Activated CD4-positive, CD25-positive, alpha-beta regulatory T cell treated with anti-CD3 and anti-CD28 coated beads, Interleukin-2, amount 50 U/mL, for 24 hours (primary cell): ENCODE measurements at regions not wholly inside any gene's neighbourhood (a gene's known extent, or its start where the extent isn't known, plus 50 kb on each side); places are given as distances from the start of the nearest gene placed in this dataset.
"Not testable (repeated sequence)": the region's sequence is repeated elsewhere in the genome, so short reads cannot be mapped to it uniquely, and the experiment has no call there.

Source experiments
- ATAC-seq, 2 donors: fragments of 150-1000 bp; cut with Tn5 transposase; one replicate each; pipeline ENCODE4 v1.10.0; 2021; ENCODE audit warnings: mild to moderate bottlenecking in 1 of 2, moderate library complexity in 1 of 2

DNA sequence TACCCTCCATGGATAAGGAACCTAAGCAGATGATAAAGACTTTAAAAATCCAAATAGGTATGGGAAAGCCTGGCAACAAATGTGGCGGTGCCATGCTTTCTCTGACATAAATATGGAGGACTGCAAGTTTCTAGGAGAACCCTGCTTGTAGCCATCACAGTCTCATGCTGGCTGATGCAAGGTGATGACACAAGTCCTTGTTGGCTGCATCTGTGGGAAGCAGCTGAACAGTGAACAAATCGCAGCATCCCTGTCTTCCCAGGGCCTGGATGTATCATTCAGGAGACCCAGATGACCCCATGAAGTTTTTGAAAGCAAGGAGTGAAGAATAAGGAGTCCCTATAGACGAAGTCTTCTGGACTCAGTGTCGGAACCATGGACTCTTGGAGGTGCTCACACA lies 234.4 kb upstream of the HS3ST1 start:
- ATAC-seq, result no peak

DNA sequence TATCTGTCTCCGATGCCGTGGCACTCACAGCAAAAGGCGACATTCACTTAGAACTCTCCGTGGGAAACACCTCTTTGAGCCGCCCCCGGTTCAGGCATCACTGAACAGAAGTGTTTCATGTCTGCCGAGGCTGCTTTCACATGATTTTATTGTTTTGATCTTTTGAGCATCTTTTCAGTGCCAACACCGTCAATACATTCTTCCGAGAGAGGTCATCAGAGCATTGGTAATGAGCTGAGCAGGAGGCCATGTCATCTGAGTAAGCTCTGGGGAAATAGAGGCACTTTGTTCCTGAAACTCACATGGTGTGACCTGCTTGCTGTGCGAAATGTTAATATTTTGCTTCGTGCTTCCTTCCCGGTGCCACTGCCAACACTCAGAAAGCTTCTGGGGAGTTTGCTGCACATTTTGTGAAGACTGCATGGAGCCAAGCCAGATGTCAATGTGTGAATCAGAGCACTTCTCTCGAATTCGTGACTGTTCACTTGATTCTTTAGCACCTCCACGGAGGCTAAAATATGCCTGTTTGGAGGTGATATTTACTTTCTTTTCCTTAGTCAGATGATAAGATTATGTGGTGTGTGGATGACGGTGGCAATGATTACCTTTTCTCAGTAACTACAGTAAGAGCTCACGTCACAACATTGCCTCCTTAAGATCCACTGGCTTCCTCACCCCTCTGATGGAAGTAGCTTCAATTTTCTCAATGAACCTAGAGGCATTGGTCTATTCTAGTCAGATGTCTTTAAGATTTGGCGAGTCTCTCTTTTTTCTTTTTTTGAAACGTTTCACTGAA lies 222.3 kb upstream of the HS3ST1 start:
- no peak for ATAC-seq

- ATAC-seq, result no peak
Observed at GRCh38 chr4:11647433-11647832, 218.7 kb upstream of the HS3ST1 start.

GRCh38 chr4:11643081-11643480 lies 214.4 kb upstream of the HS3ST1 start:
- not testable (repeated sequence) for ATAC-seq

DNA sequence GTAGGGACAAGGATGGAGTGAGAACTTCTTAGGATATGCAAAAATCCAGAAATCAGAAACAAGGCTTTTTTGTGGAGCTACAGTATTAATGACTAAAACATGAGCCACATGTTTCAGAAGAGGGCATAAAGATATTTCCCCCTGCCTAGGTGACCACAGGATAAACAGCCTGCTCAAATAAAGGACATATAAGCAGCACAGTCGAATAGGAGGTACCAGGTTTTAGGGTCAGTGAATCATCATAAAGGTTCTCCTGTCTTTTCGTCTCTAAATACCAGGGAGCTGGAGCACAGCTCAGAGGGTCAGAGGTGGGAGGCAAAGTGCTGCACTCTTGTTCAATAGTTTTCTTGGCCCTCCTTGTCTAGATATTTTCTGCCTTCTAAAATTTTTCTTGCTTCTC lies 211.9 kb upstream of the HS3ST1 start:
- ATAC-seq, result no peak

DNA sequence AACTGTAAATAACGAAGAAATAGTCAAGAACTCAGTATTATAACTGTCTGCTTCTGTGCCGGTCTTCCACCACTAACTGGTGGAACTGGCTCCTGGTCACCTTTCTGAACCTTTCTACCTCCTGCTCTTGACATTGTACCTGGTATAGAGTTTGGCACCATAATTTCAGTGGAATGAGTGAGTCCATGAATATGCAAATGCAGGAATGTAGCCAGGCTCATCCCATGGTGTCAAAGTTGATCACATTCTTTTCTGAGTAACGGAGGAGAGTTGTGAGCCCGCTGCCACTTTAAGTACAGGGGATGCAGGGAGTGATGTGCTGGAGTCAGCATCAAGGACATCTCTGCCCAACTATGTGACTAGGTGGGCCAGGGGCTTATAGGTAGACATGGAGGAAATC lies 207.9 kb upstream of the HS3ST1 start:
- ATAC-seq, result no peak

DNA sequence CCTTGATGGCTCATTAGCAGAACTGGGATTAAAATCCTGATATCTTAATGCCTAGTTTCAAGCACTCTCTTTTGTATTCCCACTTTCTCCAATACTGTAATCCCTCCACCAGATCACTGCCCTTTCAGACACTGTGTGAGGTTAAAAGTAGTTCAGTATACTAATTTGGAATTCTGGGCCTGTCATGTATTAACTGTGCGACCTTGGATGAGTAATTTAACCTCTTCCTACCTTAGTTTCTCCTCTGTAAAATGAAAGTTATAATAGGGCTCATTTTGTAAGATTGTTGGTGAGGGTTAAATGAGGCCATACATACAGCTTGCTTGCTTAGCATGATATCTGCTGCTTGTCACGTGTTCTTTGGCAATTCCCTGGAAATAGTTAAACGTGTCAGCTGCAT lies 207.3 kb upstream of the HS3ST1 start:
- ATAC-seq, result no peak

- ATAC-seq, result no peak
Observed at GRCh38 chr4:11635342-11635741, 206.6 kb upstream of the HS3ST1 start.

DNA sequence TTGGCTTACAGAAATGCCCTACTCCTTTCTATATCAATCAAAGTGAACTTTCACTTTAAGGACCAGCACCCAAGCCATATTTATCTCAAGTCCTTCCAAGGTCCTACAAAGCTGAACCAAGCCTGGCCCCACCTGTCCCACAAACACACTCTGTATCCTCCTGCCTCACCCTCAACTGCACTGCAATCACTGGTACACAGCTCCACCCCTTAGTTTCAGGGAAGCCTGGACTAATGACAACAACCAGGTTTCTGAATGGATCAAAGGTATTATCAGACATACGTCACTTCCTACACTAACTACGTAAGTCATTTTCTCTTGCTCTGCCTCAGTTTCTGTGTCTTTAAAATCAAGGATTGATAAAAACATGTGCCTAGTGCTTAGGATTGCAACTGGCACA lies 205.6 kb upstream of the HS3ST1 start:
- no peak for ATAC-seq

DNA sequence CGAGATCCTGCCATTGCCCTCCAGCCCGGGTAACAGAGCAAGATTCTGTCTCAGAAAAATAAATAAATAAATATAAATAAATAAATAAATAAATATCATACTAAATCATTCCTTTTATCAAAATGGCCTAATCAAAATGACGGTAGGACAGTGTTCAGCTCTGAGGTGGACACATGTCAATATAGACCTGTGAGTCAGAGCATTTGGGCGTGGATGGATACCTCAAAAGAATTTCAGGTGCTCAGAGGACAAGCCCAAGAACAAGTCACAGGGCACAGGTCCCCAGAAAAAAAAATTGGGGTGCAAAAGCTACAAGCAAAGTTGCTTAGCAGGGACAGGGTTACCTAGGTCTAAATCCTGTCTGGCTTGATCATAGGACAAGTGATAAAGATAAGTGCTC lies 204.7 kb upstream of the HS3ST1 start:
- ATAC-seq, result no peak

DNA sequence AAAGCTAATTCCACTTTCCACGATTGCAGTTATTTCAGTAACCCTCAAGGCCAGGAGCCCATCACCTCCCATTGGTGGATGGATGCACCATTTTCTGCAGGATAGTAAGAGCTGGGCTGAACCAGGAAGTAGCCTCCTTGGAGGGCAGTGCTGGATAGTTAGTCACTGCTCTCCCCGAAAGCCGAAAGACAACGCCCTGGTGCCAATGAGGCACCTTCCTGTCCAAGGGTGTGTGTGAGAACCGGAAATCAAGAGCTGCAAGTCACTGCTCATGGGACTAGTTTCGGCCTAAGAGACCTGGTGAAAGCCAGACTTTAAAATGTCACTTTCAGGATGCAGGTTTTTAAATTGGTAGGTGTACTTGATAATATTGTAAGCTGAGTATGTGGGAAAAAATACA lies 203.8 kb upstream of the HS3ST1 start:
- ATAC-seq, result no peak

DNA sequence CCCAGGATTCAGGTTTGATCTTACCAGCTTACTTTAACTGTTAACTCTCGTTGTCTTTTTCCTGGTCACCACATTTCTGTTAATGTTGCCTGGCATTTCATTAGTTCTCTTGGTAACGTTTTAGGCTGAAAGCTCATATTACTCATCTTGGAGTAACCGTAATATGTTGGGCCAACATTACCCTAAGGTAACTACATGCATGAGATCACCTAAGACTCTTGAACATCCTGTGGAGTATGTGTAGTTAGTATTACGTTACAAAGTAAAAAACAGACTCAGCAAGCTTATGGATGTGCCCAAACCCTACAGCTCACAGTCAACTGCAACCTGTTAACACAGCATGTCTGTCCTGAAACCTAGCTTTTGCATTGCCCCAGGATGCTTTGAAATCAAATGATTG lies 203.3 kb upstream of the HS3ST1 start:
- no peak for ATAC-seq

DNA sequence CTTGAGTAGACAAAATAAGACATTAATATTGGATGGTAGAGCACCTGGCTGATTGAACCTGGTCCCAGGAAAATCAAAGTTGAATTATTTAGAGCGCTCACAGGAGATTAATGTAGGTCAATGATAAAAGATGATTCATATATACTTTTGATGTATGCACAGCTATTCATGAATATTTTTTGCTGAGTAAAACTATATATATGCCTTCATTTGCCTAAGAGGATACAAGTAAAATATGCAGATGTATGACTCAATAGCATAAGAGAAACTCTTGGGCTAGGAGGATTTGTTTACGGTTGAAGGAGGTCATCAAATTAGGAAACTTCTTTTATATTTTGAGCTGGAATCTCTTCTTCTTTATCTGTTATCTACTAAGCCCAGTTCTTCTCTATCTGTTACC lies 202.7 kb upstream of the HS3ST1 start:
- no peak for ATAC-seq

DNA sequence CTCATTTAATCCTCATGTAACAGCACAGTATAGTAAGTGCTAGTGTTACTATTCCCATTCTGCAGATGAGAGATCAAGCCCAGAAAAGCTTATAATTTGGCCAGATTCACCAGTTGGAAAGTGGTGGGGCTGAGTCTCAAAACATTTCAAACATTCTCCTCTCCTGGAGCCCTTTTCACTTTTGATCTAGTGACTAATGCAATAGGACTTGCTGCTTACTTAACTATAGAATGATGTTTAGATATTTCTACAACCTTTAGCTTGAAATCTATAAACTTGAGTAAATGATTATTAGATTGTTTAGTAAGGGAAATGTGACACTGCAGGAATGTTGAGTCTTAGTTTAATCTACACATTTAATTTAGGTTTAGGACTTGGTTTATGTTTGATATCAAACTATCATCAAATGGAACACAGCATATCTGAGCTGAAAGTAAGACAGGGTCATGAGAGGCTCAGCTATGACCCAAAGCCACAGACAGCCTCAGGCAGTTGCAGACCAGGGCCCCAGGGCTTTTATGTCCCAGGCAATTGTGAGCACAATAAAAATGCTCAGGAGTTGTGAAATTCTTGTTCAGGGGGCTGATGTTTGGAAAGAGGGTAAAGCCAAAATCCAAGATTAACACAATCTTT lies 199.5 kb upstream of the HS3ST1 start:
- no peak for ATAC-seq

GRCh38 chr4:11626066-11626465 lies 197.4 kb upstream of the HS3ST1 start:
- no peak for ATAC-seq

GRCh38 chr4:11625211-11625610 lies 196.5 kb upstream of the HS3ST1 start:
- ATAC-seq, result no peak

DNA sequence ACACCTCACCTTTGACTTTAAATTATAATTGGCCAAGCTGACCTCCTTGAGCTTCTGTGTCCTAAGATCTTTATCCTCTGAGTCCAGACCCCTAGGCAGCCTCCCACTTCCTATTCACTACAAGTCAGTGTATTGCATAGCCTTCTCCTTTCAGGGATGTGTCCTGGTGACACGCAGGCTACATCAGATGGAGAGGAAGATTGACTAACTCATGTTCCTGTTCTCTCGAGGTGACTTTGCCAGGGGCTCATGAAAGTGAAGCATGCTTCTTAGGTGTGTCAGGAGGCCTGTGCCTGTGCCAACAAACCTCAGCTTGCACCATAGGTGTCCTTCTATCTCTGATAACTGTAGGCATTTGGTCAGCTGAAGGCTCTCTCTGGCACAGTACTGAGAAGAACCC lies 195.7 kb upstream of the HS3ST1 start:
- ATAC-seq, result no peak

- no peak for ATAC-seq
Observed at GRCh38 chr4:11623726-11624037, 195.0 kb upstream of the HS3ST1 start.

- ATAC-seq, result no peak
Observed at GRCh38 chr4:11622961-11623725, 194.4 kb upstream of the HS3ST1 start.

GRCh38 chr4:11620861-11621260 lies 192.2 kb upstream of the HS3ST1 start:
- no peak for ATAC-seq

- ATAC-seq, result no peak
Observed at GRCh38 chr4:11618666-11619282, 190.1 kb upstream of the HS3ST1 start.

- ATAC-seq, result no peak
Observed at GRCh38 chr4:11616856-11617255, 188.2 kb upstream of the HS3ST1 start.

GRCh38 chr4:11615601-11616000 lies 186.9 kb upstream of the HS3ST1 start:
- no peak for ATAC-seq

- ATAC-seq, result no peak
Observed at GRCh38 chr4:11614426-11614825, 185.7 kb upstream of the HS3ST1 start.
